Fibroblast of lung (primary cell): ENCODE measurements at regions not wholly inside any gene's neighbourhood (a gene's known extent, or its start where the extent isn't known, plus 50 kb on each side); places are given as distances from the start of the nearest gene placed in this dataset.

Experiments used
- DNase-seq, 2 donors: peaks; one replicate each; pipeline versions ENCODE4 v3.0.0 to v3.0.0-alpha.2; 2010; ENCODE audit warnings: low read depth in 2 of 2
- H2AFZ ChIP-seq: 2 replicates; pipeline ENCODE4 v1.5.1; 2012; ENCODE audit warnings: low read length, control low read depth, inconsistent platforms
- H3K27ac ChIP-seq: 2 replicates; pipeline ENCODE4 v1.5.1; 2011; ENCODE audit warnings: low read length, control low read depth; ENCODE audit not compliant: insufficient read depth
- H3K27me3 ChIP-seq: 2 replicates; pipeline ENCODE4 v1.5.1; 2011; ENCODE audit warnings: mild to moderate bottlenecking, low read length; ENCODE audit not compliant: control insufficient read depth, insufficient read depth
- H3K36me3 ChIP-seq: 2 replicates; pipeline ENCODE4 v1.5.1; 2011; ENCODE audit warnings: low read length; ENCODE audit not compliant: control insufficient read depth, insufficient read depth
- H3K4me1 ChIP-seq: 2 replicates; pipeline ENCODE4 v1.5.1; 2011; ENCODE audit warnings: low read length; ENCODE audit not compliant: control insufficient read depth, insufficient read depth; ENCODE audit errors: extremely low read depth
- H3K4me2 ChIP-seq: 2 replicates; pipeline ENCODE4 v1.5.1; 2011; ENCODE audit warnings: low read length, control low read depth; ENCODE audit not compliant: insufficient read depth; ENCODE audit errors: extremely low read depth
- H3K4me3 ChIP-seq, 4 experiments: fragments of 200-600 bp in 1 of 4; sonication (generic) in 1 of 4; replicated peaks in 1 of 4; 2 replicates each; pipeline ENCODE4 v1.5.1; 2011 to 2016; ENCODE audit warnings: low read length in 4 of 4, low read depth in 3 of 4, mild to moderate bottlenecking in 3 of 4, control low read depth in 2 of 4, inconsistent platforms in 1 of 4, mixed read lengths in 1 of 4; ENCODE audit not compliant: insufficient read depth in 1 of 4; ENCODE audit errors: control extremely low read depth in 1 of 4
- H3K79me2 ChIP-seq: 2 replicates; pipeline ENCODE4 v1.5.1; 2012; ENCODE audit warnings: mild to moderate bottlenecking, low read length, inconsistent platforms; ENCODE audit not compliant: control insufficient read depth, insufficient read depth
- H3K9ac ChIP-seq: 2 replicates; pipeline ENCODE4 v1.5.1; 2011; ENCODE audit warnings: mild to moderate bottlenecking, low read length, control low read depth; ENCODE audit not compliant: insufficient read depth
- H3K9me3 ChIP-seq: 2 replicates; pipeline ENCODE4 v1.5.1; 2012; ENCODE audit warnings: low read depth, low read length; ENCODE audit not compliant: control insufficient read depth, insufficient read depth
- H4K20me1 ChIP-seq: 2 replicates; pipeline ENCODE4 v1.5.1; 2011; ENCODE audit warnings: low read length; ENCODE audit not compliant: control insufficient read depth, insufficient read depth; ENCODE audit errors: extremely low read depth
- CTCF ChIP-seq, 2 donors: IDR thresholded peaks in 1 of 2; conservative IDR thresholded peaks in 1 of 2; 1 replicate in 1 of 2; 2 replicates in 1 of 2; pipeline ENCODE4 v1.5.1; 2011 to 2012; ENCODE audit warnings: low read length in 2 of 2, control low read depth in 1 of 2, inconsistent platforms in 1 of 2, low read depth in 1 of 2, mild to moderate bottlenecking in 1 of 2
- EZH2 ChIP-seq: IDR thresholded peaks from 2 replicates; pipeline ENCODE4 v1.5.1; 2012; ENCODE audit warnings: low read length, control low read depth, mild to moderate bottlenecking; ENCODE audit errors: missing control alignments

- Histone ChIP-seq H3K79me2 (no peaks in the 10 kb centered on the region), H3K9ac (no peak overlapping the region), H4K20me1 (no peaks in the 10 kb centered on the region), H3K9me3 (no peaks in the 10 kb centered on the region), H3K4me2 (peak overlapping the region; percentile 72), H3K4me3 (peak overlapping the region in 1 of 4 experiments; percentile 30), H3K4me1 (no peaks in the 10 kb centered on the region), H3K27me3 (no peaks in the 10 kb centered on the region), H2AFZ (peak overlapping the region; percentile 60), H3K36me3 (no peaks in the 10 kb centered on the region), H3K27ac (no peak overlapping the region)
- no peak for TF ChIP-seq EZH2
- no peak for TF ChIP-seq CTCF (conservative IDR thresholded peaks at IDR 0.05 in 1 of 2, IDR thresholded peaks at IDR 0.05 in 1 of 2; ENCODE audit: low read depth in 1 of 2, low read length in 2 of 2)
- no peak for DNase-seq
Observed at GRCh38 chr6:105981888-105982358, 104.2 kb upstream of the PRDM1 start.

GRCh38 chr6:105981002-105981887 is 104.9 kb upstream of the PRDM1 start:
- TF ChIP-seq CTCF (conservative IDR thresholded peaks at IDR 0.05 in 1 of 2, IDR thresholded peaks at IDR 0.05 in 1 of 2; ENCODE audit: low read depth in 1 of 2, low read length in 2 of 2): no peak
- TF ChIP-seq EZH2: no peak
- no peaks in the 10 kb centered on the region for H3K79me2 ChIP-seq
- H3K9ac ChIP-seq: no peak overlapping the region
- H3K27me3 ChIP-seq: no peaks in the 10 kb centered on the region
- H3K27ac ChIP-seq: no peak overlapping the region
- peak in 1 of 2 donors; percentile 33 for DNase-seq
- no peaks in the 10 kb centered on the region for H4K20me1 ChIP-seq
- H2AFZ ChIP-seq: peak overlapping the region; percentile 60
- peak overlapping the region; percentile 7 to 53 (median 38) for H3K4me3 ChIP-seq
- H3K36me3 ChIP-seq: no peaks in the 10 kb centered on the region
- H3K4me2 ChIP-seq: peak overlapping the region; percentile 72
- no peaks in the 10 kb centered on the region for H3K4me1 ChIP-seq
- no peaks in the 10 kb centered on the region for H3K9me3 ChIP-seq

- Histone ChIP-seq H3K9ac (no peak overlapping the region), H3K4me2 (no peak overlapping the region)
- TF ChIP-seq CTCF (conservative IDR thresholded peaks at IDR 0.05 in 1 of 2, IDR thresholded peaks at IDR 0.05 in 1 of 2; ENCODE audit: low read depth in 1 of 2, low read length in 2 of 2) (no peak), EZH2 (no peak)
Observed at GRCh38 chr6:105978974-105979373, 107.2 kb upstream of the PRDM1 start.

More at GRCh38 chr6:105978974-105979373, 107.2 kb upstream of the PRDM1 start:
- H3K27me3 ChIP-seq: no peaks in the 10 kb centered on the region
- no peaks in the 10 kb centered on the region for H4K20me1 ChIP-seq
- H3K27ac ChIP-seq: no peak overlapping the region
- no peak overlapping the region for H2AFZ ChIP-seq
- no peak overlapping the region for H3K4me3 ChIP-seq
- H3K36me3 ChIP-seq: no peaks in the 10 kb centered on the region
- no peaks in the 10 kb centered on the region for H3K9me3 ChIP-seq
- no peak for DNase-seq
- no peaks in the 10 kb centered on the region for H3K79me2 ChIP-seq
- no peaks in the 10 kb centered on the region for H3K4me1 ChIP-seq
